ENCODE measurements at regions not wholly inside any gene's neighbourhood (a gene's known extent, or its start where the extent isn't known, plus 50 kb on each side); places are given as distances from the start of the nearest gene placed in this dataset.

GRCh38 chr2:21599417-21599816, 475.6 kb downstream of the TDRD15 start:
- DNase-seq (no peak), ATAC-seq (no peak)
- Mint-ChIP-seq H3K27me3 (no peaks in the 10 kb centered on the region), H3K27ac (no peak overlapping the region), H3K36me3 (ENCODE audit: low read depth) (no peaks in the 10 kb centered on the region), H3K4me3 (no peak overlapping the region), H3K4me1 (no peaks in the 10 kb centered on the region)
- H3K9me3 ChIP-seq (ENCODE audit: control insufficient read depth, low read length, poor library complexity, severe bottlenecking): no peaks in the 10 kb centered on the region

GRCh38 chr2:21602789-21603188, 479.0 kb downstream of the TDRD15 start:
- H3K27me3 Mint-ChIP-seq: no peaks in the 10 kb centered on the region
- H3K36me3 Mint-ChIP-seq (ENCODE audit: low read depth): no peaks in the 10 kb centered on the region
- no peak overlapping the region for H3K27ac Mint-ChIP-seq
- DNase-seq: no peak
- ATAC-seq: no peak
- no peaks in the 10 kb centered on the region for H3K9me3 ChIP-seq (ENCODE audit: control insufficient read depth, low read length, poor library complexity, severe bottlenecking)
- H3K4me3 Mint-ChIP-seq: no peak overlapping the region
- H3K4me1 Mint-ChIP-seq: no peaks in the 10 kb centered on the region

- peaks cover 3% of the 10 kb centered on the region for H3K9me3 ChIP-seq (ENCODE audit: control insufficient read depth, low read length, poor library complexity, severe bottlenecking)
- DNase-seq (no peak), ATAC-seq (no peak)
- no peaks in the 10 kb centered on the region for H3K27me3 Mint-ChIP-seq
- no peak overlapping the region for H3K4me3 Mint-ChIP-seq
- H3K4me1 Mint-ChIP-seq: no peaks in the 10 kb centered on the region
- H3K27ac Mint-ChIP-seq: no peak overlapping the region
- no peaks in the 10 kb centered on the region for H3K36me3 Mint-ChIP-seq (ENCODE audit: low read depth)
Measured at GRCh38 chr2:21607572-21607971, 483.8 kb downstream of the TDRD15 start.

- Mint-ChIP-seq H3K27me3 (no peaks in the 10 kb centered on the region), H3K36me3 (ENCODE audit: low read depth) (no peaks in the 10 kb centered on the region), H3K4me3 (no peak overlapping the region), H3K27ac (no peak overlapping the region), H3K4me1 (no peaks in the 10 kb centered on the region)
- ATAC-seq (no peak), DNase-seq (no peak)
- H3K9me3 ChIP-seq (ENCODE audit: control insufficient read depth, low read length, poor library complexity, severe bottlenecking): peaks cover 3% of the 10 kb centered on the region
Measured at GRCh38 chr2:21610304-21610703, 486.5 kb downstream of the TDRD15 start.

GRCh38 chr2:21617885-21618434, 494.2 kb downstream of the TDRD15 start:
- Mint-ChIP-seq H3K4me3 (no peak overlapping the region), H3K36me3 (ENCODE audit: low read depth) (no peaks in the 10 kb centered on the region), H3K27me3 (no peaks in the 10 kb centered on the region), H3K27ac (no peak overlapping the region), H3K4me1 (no peaks in the 10 kb centered on the region)
- ATAC-seq: no peak
- no peaks in the 10 kb centered on the region for H3K9me3 ChIP-seq (ENCODE audit: control insufficient read depth, low read length, poor library complexity, severe bottlenecking)
- DNase-seq: no peak

GRCh38 chr2:21620771-21621170, 497.0 kb downstream of the TDRD15 start:
- DNase-seq (no peak), ATAC-seq (no peak)
- no peaks in the 10 kb centered on the region for H3K36me3 Mint-ChIP-seq (ENCODE audit: low read depth)
- no peak overlapping the region for H3K4me3 Mint-ChIP-seq
- H3K4me1 Mint-ChIP-seq: no peaks in the 10 kb centered on the region
- no peaks in the 10 kb centered on the region for H3K27me3 Mint-ChIP-seq
- no peak overlapping the region for H3K27ac Mint-ChIP-seq
- no peaks in the 10 kb centered on the region for H3K9me3 ChIP-seq (ENCODE audit: control insufficient read depth, low read length, poor library complexity, severe bottlenecking)

- H3K36me3 Mint-ChIP-seq (ENCODE audit: low read depth): no peaks in the 10 kb centered on the region
Measured at GRCh38 chr2:21627938-21628337, 504.2 kb downstream of the TDRD15 start.

GRCh38 chr2:21633015-21633414, 509.2 kb downstream of the TDRD15 start:
- Mint-ChIP-seq H3K4me3 (no peak overlapping the region), H3K36me3 (ENCODE audit: low read depth) (no peaks in the 10 kb centered on the region), H3K27ac (no peak overlapping the region), H3K4me1 (no peaks in the 10 kb centered on the region), H3K27me3 (no peaks in the 10 kb centered on the region)
- DNase-seq (no peak), ATAC-seq (no peak)
- no peaks in the 10 kb centered on the region for H3K9me3 ChIP-seq (ENCODE audit: control insufficient read depth, low read length, poor library complexity, severe bottlenecking)

More at GRCh38 chr2:21627938-21628337, 504.2 kb downstream of the TDRD15 start:
- DNase-seq (no peak), ATAC-seq (no peak)
- H3K27me3 Mint-ChIP-seq: no peaks in the 10 kb centered on the region
- no peak overlapping the region for H3K27ac Mint-ChIP-seq
- no peaks in the 10 kb centered on the region for H3K4me1 Mint-ChIP-seq
- H3K9me3 ChIP-seq (ENCODE audit: control insufficient read depth, low read length, poor library complexity, severe bottlenecking): no peaks in the 10 kb centered on the region
- no peak overlapping the region for H3K4me3 Mint-ChIP-seq

GRCh38 chr2:21633466-21633865, 509.7 kb downstream of the TDRD15 start:
- no peaks in the 10 kb centered on the region for H3K9me3 ChIP-seq (ENCODE audit: control insufficient read depth, low read length, poor library complexity, severe bottlenecking)
- no peaks in the 10 kb centered on the region for H3K4me1 Mint-ChIP-seq
- H3K27ac Mint-ChIP-seq: no peak overlapping the region
- ATAC-seq (no peak), DNase-seq (no peak)
- no peaks in the 10 kb centered on the region for H3K36me3 Mint-ChIP-seq (ENCODE audit: low read depth)
- no peak overlapping the region for H3K4me3 Mint-ChIP-seq
- H3K27me3 Mint-ChIP-seq: no peaks in the 10 kb centered on the region

- Mint-ChIP-seq H3K27ac (no peak overlapping the region), H3K36me3 (ENCODE audit: low read depth) (no peaks in the 10 kb centered on the region), H3K4me3 (no peak overlapping the region), H3K4me1 (no peaks in the 10 kb centered on the region), H3K27me3 (no peaks in the 10 kb centered on the region)
- no peaks in the 10 kb centered on the region for H3K9me3 ChIP-seq (ENCODE audit: control insufficient read depth, low read length, poor library complexity, severe bottlenecking)
- DNase-seq (no peak), ATAC-seq (no peak)
Measured at GRCh38 chr2:21633911-21634310, 510.1 kb downstream of the TDRD15 start.

GRCh38 chr2:21640046-21640445, 516.3 kb downstream of the TDRD15 start:
- Mint-ChIP-seq H3K36me3 (ENCODE audit: low read depth) (no peaks in the 10 kb centered on the region), H3K4me3 (no peak overlapping the region), H3K27ac (no peak overlapping the region), H3K4me1 (no peaks in the 10 kb centered on the region), H3K27me3 (no peaks in the 10 kb centered on the region)
- DNase-seq (no peak), ATAC-seq (no peak)
- H3K9me3 ChIP-seq (ENCODE audit: control insufficient read depth, low read length, poor library complexity, severe bottlenecking): no peaks in the 10 kb centered on the region

GRCh38 chr2:21642647-21643046, 518.9 kb downstream of the TDRD15 start:
- ATAC-seq: no peak
- H3K36me3 Mint-ChIP-seq (ENCODE audit: low read depth): no peaks in the 10 kb centered on the region
- H3K4me3 Mint-ChIP-seq: no peak overlapping the region

GRCh38 chr2:21643180-21643579, 519.4 kb downstream of the TDRD15 start:
- Mint-ChIP-seq H3K36me3 (ENCODE audit: low read depth) (no peaks in the 10 kb centered on the region), H3K27me3 (no peaks in the 10 kb centered on the region), H3K27ac (no peak overlapping the region), H3K4me3 (no peak overlapping the region), H3K4me1 (no peaks in the 10 kb centered on the region)
- H3K9me3 ChIP-seq (ENCODE audit: control insufficient read depth, low read length, poor library complexity, severe bottlenecking): no peaks in the 10 kb centered on the region
- DNase-seq (no peak), ATAC-seq (no peak)

More at GRCh38 chr2:21642647-21643046, 518.9 kb downstream of the TDRD15 start:
- Mint-ChIP-seq H3K4me1 (no peaks in the 10 kb centered on the region), H3K27ac (no peak overlapping the region), H3K27me3 (no peaks in the 10 kb centered on the region)
- no peaks in the 10 kb centered on the region for H3K9me3 ChIP-seq (ENCODE audit: control insufficient read depth, low read length, poor library complexity, severe bottlenecking)
- no peak for DNase-seq

GRCh38 chr2:21644266-21644665, 520.5 kb downstream of the TDRD15 start:
- Mint-ChIP-seq H3K36me3 (ENCODE audit: low read depth) (no peaks in the 10 kb centered on the region), H3K27me3 (no peaks in the 10 kb centered on the region), H3K4me1 (no peaks in the 10 kb centered on the region), H3K27ac (no peak overlapping the region), H3K4me3 (no peak overlapping the region)
- no peak for ATAC-seq
- no peak for DNase-seq
- H3K9me3 ChIP-seq (ENCODE audit: control insufficient read depth, low read length, poor library complexity, severe bottlenecking): no peaks in the 10 kb centered on the region
